CD14-positive monocyte (primary cell): ENCODE measurements at regions not wholly inside any gene's neighbourhood (a gene's known extent, or its start where the extent isn't known, plus 50 kb on each side); places are given as distances from the start of the nearest gene placed in this dataset.

Experiments used
- DNase-seq, 3 donors: peaks; one replicate each; pipeline ENCODE4 v3.0.0-alpha.2; 2011 to 2022
- H2AFZ ChIP-seq: 2 replicates; pipeline ENCODE4 v1.6.0; 2012; ENCODE audit warnings: mild to moderate bottlenecking, low read depth, low read length, inconsistent platforms; ENCODE audit not compliant: insufficient read depth, poor library complexity, severe bottlenecking
- H3K27ac ChIP-seq, 2 donors: 1 replicate in 1 of 2; 2 replicates in 1 of 2; pipeline ENCODE4 v1.5.1; 2012 to 2013; ENCODE audit warnings: low read length in 2 of 2, control low read depth in 1 of 2, inconsistent platforms in 1 of 2, low read depth in 1 of 2, mild to moderate bottlenecking in 1 of 2
- H3K27me3 ChIP-seq, 2 donors: one replicate each; pipeline versions ENCODE4 v1.6.0 to v1.6.1; 2011 to 2013; ENCODE audit warnings: low read length in 2 of 2; ENCODE audit not compliant: control insufficient read depth in 2 of 2, insufficient read depth in 2 of 2
- H3K36me3 ChIP-seq, 2 donors: replicated peaks in 1 of 2; 1 replicate in 1 of 2; 2 replicates in 1 of 2; pipeline versions ENCODE4 v1.5.1 to v1.6.1; 2012 to 2013; ENCODE audit warnings: low read length in 2 of 2, control low read depth in 1 of 2, inconsistent platforms in 1 of 2, mild to moderate bottlenecking in 1 of 2; ENCODE audit not compliant: insufficient read depth in 2 of 2, control insufficient read depth in 1 of 2
- H3K4me1 ChIP-seq, 2 donors: 1 replicate in 1 of 2; 2 replicates in 1 of 2; pipeline versions ENCODE4 v1.5.1 to v1.6.1; 2012 to 2013; ENCODE audit warnings: low read length in 2 of 2, control low read depth in 1 of 2, inconsistent platforms in 1 of 2, mild to moderate bottlenecking in 1 of 2, moderate library complexity in 1 of 2; ENCODE audit not compliant: insufficient read depth in 2 of 2, control insufficient read depth in 1 of 2
- H3K4me2 ChIP-seq: replicated peaks from 2 replicates; pipeline ENCODE3; 2012; ENCODE audit warnings: low read length, moderate library complexity, mild to moderate bottlenecking; ENCODE audit not compliant: poor library complexity, severe bottlenecking; ENCODE audit errors: extremely low read depth
- H3K4me3 ChIP-seq, 3 experiments: fragments of 200-600 bp in 1 of 3; sonication (generic) in 1 of 3; replicated peaks in 1 of 3; 1 replicate in 2 of 3; 2 replicates in 1 of 3; pipeline ENCODE4 v1.5.1; 2011 to 2013; ENCODE audit warnings: low read length in 3 of 3, mild to moderate bottlenecking in 3 of 3, control low read depth in 2 of 3, low read depth in 2 of 3, inconsistent platforms in 1 of 3, moderate library complexity in 1 of 3
- H3K79me2 ChIP-seq: 2 replicates; pipeline ENCODE4 v1.6.0; 2012; ENCODE audit warnings: mild to moderate bottlenecking, control low read depth, inconsistent platforms, low read length, moderate library complexity; ENCODE audit not compliant: insufficient read depth
- H3K9ac ChIP-seq: 2 replicates; pipeline ENCODE4 v1.6.0; 2017; ENCODE audit warnings: low read length, mild to moderate bottlenecking; ENCODE audit not compliant: insufficient read depth, poor library complexity, severe bottlenecking
- H3K9me3 ChIP-seq, 2 donors: replicated peaks in 1 of 2; 1 replicate in 1 of 2; 2 replicates in 1 of 2; pipeline versions ENCODE4 v1.5.1 to v1.6.1; 2012 to 2013; ENCODE audit warnings: low read length in 2 of 2, control low read depth in 1 of 2; ENCODE audit not compliant: control insufficient read depth in 1 of 2, insufficient read depth in 1 of 2
- H4K20me1 ChIP-seq: 2 replicates; pipeline ENCODE4 v1.6.0; 2012; ENCODE audit warnings: mild to moderate bottlenecking, low read length, control low read depth, moderate library complexity; ENCODE audit not compliant: insufficient read depth
- H3K27ac Mint-ChIP-seq, 7 donors: one replicate each; pipeline ENCODE4 v1.8.0; 2020; ENCODE audit warnings: mild to moderate bottlenecking in 7 of 7, mixed read lengths in 7 of 7, moderate library complexity in 6 of 7, inconsistent platforms in 2 of 7
- H3K27me3 Mint-ChIP-seq, 3 donors: one replicate each; pipeline ENCODE4 v1.8.0; 2021 to 2022; ENCODE audit warnings: low read depth in 3 of 3, mild to moderate bottlenecking in 3 of 3, mixed read lengths in 3 of 3, moderate library complexity in 3 of 3, inconsistent platforms in 1 of 3
- H3K36me3 Mint-ChIP-seq, 2 donors: one replicate each; pipeline ENCODE4 v1.8.0; 2020; ENCODE audit warnings: mixed read lengths in 2 of 2, inconsistent platforms in 1 of 2, mild to moderate bottlenecking in 1 of 2
- H3K4me1 Mint-ChIP-seq: one replicate; pipeline ENCODE4 v1.8.0; 2020; ENCODE audit warnings: mild to moderate bottlenecking, mixed read lengths
- H3K4me3 Mint-ChIP-seq, 2 donors: one replicate each; pipeline ENCODE4 v1.8.0; 2020; ENCODE audit warnings: mild to moderate bottlenecking in 2 of 2, mixed read lengths in 2 of 2, moderate library complexity in 1 of 2
- H3K9me3 Mint-ChIP-seq, 7 donors: one replicate each; pipeline ENCODE4 v1.8.0; 2020 to 2022; ENCODE audit warnings: mixed read lengths in 7 of 7, mild to moderate bottlenecking in 6 of 7, moderate library complexity in 6 of 7, inconsistent platforms in 2 of 7
- CTCF ChIP-seq: fragments of 200-600 bp; IDR thresholded peaks from one replicate; pipeline ENCODE4 v1.8.0; 2022; ENCODE audit warnings: antibody characterized with exemption, mild to moderate bottlenecking
- whole genome bisulfite sequencing: methylation state at CpG from one replicate; pipeline ENCODE4 v1.1.5; 2013; ENCODE audit warnings: missing lambda C conversion rate; ENCODE audit not compliant: insufficient coverage; 5-methylcytosine and 5-hydroxymethylcytosine counted together
- intact Hi-C, 2 donors: fragments of 100-400 bp; cut with micrococcal nuclease; formaldehyde crosslinking; loops; one replicate each; pipeline versions ENCODE4 v1.15.0 to v1.15.1; 2023

GRCh38 chr9:135290086-135290485, 189.5 kb upstream of the PPP1R26 start:
- Histone ChIP-seq H3K27ac (no peak overlapping the region), H4K20me1 (no peaks in the 10 kb centered on the region), H3K4me3 (no peak overlapping the region), H3K79me2 (no peaks in the 10 kb centered on the region), H3K4me1 (no peaks in the 10 kb centered on the region), H3K9ac (no peak overlapping the region), H3K4me2 (no peak overlapping the region), H2AFZ (no peak overlapping the region), H3K9me3 (peaks cover 0 to 15% of the 10 kb centered on the region in 2 donors), H3K36me3 (no peaks in the 10 kb centered on the region), H3K27me3 (no peaks in the 10 kb centered on the region)
- Mint-ChIP-seq H3K4me1 (no peaks in the 10 kb centered on the region), H3K27me3 (peaks cover 4 to 18% (median 16%) of the 10 kb centered on the region in 3 donors), H3K4me3 (no peak overlapping the region), H3K27ac (no peak overlapping the region), H3K36me3 (no peaks in the 10 kb centered on the region), H3K9me3 (peaks cover 1 to 16% (median 12%) of the 10 kb centered on the region in 7 donors)
- TF ChIP-seq CTCF: no peak
- DNase-seq: no peak
- intact Hi-C loops: no loop called here
- 76% methylated on average over 9 of the region's 9 CpGs for WGBS

GRCh38 chr9:135290566-135290965, 189.0 kb upstream of the PPP1R26 start:
- Mint-ChIP-seq H3K27me3 (peaks cover 4 to 18% (median 16%) of the 10 kb centered on the region in 3 donors), H3K27ac (no peak overlapping the region), H3K4me1 (no peaks in the 10 kb centered on the region), H3K9me3 (peaks cover 1 to 15% (median 9%) of the 10 kb centered on the region in 7 donors), H3K36me3 (no peaks in the 10 kb centered on the region), H3K4me3 (no peak overlapping the region)
- Histone ChIP-seq H3K9ac (no peak overlapping the region), H3K27ac (no peak overlapping the region), H3K4me3 (no peak overlapping the region), H3K27me3 (no peaks in the 10 kb centered on the region), H3K4me1 (no peaks in the 10 kb centered on the region), H3K79me2 (no peaks in the 10 kb centered on the region), H2AFZ (no peak overlapping the region), H3K4me2 (no peak overlapping the region), H3K9me3 (peaks cover 0 to 11% of the 10 kb centered on the region in 2 donors), H3K36me3 (no peaks in the 10 kb centered on the region), H4K20me1 (no peaks in the 10 kb centered on the region)
- intact Hi-C loops: no loop called here
- WGBS: 94% methylated on average over 4 of the region's 9 CpGs
- no peak for DNase-seq
- TF ChIP-seq CTCF: no peak
